ENCODE measurements at regions not wholly inside any gene's neighbourhood (a gene's known extent, or its start where the extent isn't known, plus 50 kb on each side); places are given as distances from the start of the nearest gene placed in this dataset.
"Not testable (repeated sequence)": the region's sequence is repeated elsewhere in the genome, so short reads cannot be mapped to it uniquely, and the experiment has no call there.

DNA sequence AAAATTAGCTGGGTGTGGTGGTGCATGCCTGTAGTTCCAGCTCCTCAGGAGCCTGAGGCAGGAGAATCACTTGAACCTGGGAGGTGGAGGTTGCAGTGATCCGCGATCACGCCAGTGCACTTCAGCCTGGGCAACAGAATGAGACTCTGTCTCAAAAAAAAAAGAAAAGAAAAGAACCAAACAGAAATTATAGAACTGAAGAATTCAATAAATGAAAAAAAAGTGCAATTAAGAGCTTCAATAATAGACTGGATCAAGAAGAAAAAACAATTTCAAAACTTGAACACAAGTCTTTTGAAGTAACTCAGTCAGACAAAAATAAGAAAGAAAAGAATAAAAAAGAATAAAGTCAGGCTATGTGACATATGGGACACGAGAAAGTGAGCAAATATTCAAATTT lies 175.8 kb upstream of the ZSWIM2 start:
- H2AK5ac ChIP-seq (ENCODE audit: insufficient read length, low read length): no peak overlapping the region
- WGBS (ENCODE audit: extremely low coverage, insufficient read length, low lambda C conversion rate): no CpG with 5 or more reads among the region's 4 CpGs
- H3K79me2 ChIP-seq (ENCODE audit: insufficient read depth, low read length): no peaks in the 10 kb centered on the region
- no peak overlapping the region for H2BK15ac ChIP-seq (ENCODE audit: low read depth, low read length)
- H3K23ac ChIP-seq (ENCODE audit: insufficient read length, low read depth, low read length): no peak overlapping the region
- no peak overlapping the region for H3T11ph ChIP-seq (ENCODE audit: low read length)
- Mint-ChIP-seq H3K27me3 (ENCODE audit: low read depth) (no peaks in the 10 kb centered on the region), H3K9me3 (peaks cover 4 to 8% of the 10 kb centered on the region in 2 experiments; a peak in 4 of 5 replicates), H3K27ac (no peak overlapping the region), H3K4me1 (no peaks in the 10 kb centered on the region), H3K36me3 (ENCODE audit: insufficient read depth in 1 of 3, low read depth in 3 of 3) (peaks cover 0 to 5% (median 5%) of the 10 kb centered on the region in 3 experiments; a peak in 3 of 7 replicates), H3K4me3 (no peak overlapping the region)
- no peak overlapping the region for H3K56ac ChIP-seq (ENCODE audit: insufficient read length, low read depth, low read length)
- H4K20me1 ChIP-seq (ENCODE audit: control insufficient read depth, insufficient read depth, insufficient read length): no peaks in the 10 kb centered on the region
- H3K4ac ChIP-seq (ENCODE audit: low read depth, low read length): no peak overlapping the region
- H2BK120ac ChIP-seq (ENCODE audit: low read depth, low read length, poor library complexity, severe bottlenecking): no peak overlapping the region
- H3K4me1 ChIP-seq (ENCODE audit: insufficient read depth, low read length): no peaks in the 10 kb centered on the region
- no peak overlapping the region for H3K18ac ChIP-seq (ENCODE audit: insufficient read length, low read depth, low read length)
- no peaks in the 10 kb centered on the region for H3K9me3 ChIP-seq (ENCODE audit: control insufficient read depth, low read depth, low read length)
- no peak overlapping the region for H4K8ac ChIP-seq (replicated peaks; ENCODE audit: insufficient read length, low read depth, low read length)
- no peaks in the 10 kb centered on the region for H3K23me2 ChIP-seq (ENCODE audit: insufficient read length, low read depth, low read length, poor library complexity, severe bottlenecking)
- no peak overlapping the region for H2BK12ac ChIP-seq (ENCODE audit: insufficient read length, low read depth, low read length)
- no peak overlapping the region for H4K5ac ChIP-seq (ENCODE audit: insufficient read length, low read depth, low read length)
- no peak overlapping the region for H3K9ac ChIP-seq (ENCODE audit: extremely low read depth, insufficient read length, low read length)
- H3K27ac ChIP-seq (ENCODE audit: insufficient read length, low read depth, low read length): no peak overlapping the region
- no peaks in the 10 kb centered on the region for H3K79me1 ChIP-seq (ENCODE audit: insufficient read depth, low read depth, low read length, poor library complexity, severe bottlenecking)
- TF ChIP-seq, protein P1, sequence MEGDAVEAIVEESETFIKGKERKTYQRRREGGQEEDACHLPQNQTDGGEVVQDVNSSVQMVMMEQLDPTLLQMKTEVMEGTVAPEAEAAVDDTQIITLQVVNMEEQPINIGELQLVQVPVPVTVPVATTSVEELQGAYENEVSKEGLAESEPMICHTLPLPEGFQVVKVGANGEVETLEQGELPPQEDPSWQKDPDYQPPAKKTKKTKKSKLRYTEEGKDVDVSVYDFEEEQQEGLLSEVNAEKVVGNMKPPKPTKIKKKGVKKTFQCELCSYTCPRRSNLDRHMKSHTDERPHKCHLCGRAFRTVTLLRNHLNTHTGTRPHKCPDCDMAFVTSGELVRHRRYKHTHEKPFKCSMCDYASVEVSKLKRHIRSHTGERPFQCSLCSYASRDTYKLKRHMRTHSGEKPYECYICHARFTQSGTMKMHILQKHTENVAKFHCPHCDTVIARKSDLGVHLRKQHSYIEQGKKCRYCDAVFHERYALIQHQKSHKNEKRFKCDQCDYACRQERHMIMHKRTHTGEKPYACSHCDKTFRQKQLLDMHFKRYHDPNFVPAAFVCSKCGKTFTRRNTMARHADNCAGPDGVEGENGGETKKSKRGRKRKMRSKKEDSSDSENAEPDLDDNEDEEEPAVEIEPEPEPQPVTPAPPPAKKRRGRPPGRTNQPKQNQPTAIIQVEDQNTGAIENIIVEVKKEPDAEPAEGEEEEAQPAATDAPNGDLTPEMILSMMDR (conservative IDR thresholded peaks at IDR 0.05): no peak
- no peak overlapping the region for H2BK5ac ChIP-seq (ENCODE audit: insufficient read length, low read length)
- H4K91ac ChIP-seq (ENCODE audit: insufficient read length, low read depth, low read length): no peak overlapping the region
- H3K27me3 ChIP-seq (ENCODE audit: insufficient read depth, low read length): no peaks in the 10 kb centered on the region
- H3K14ac ChIP-seq (ENCODE audit: insufficient read depth, low read length): no peak overlapping the region
- H2AFZ ChIP-seq (ENCODE audit: low read length): no peak overlapping the region
- no peak for DNase-seq
- no peak overlapping the region for H2BK20ac ChIP-seq (ENCODE audit: low read depth, low read length, poor library complexity, severe bottlenecking)
- no peak overlapping the region for H3K4me2 ChIP-seq (ENCODE audit: insufficient read depth, insufficient read length, low read length)

DNA sequence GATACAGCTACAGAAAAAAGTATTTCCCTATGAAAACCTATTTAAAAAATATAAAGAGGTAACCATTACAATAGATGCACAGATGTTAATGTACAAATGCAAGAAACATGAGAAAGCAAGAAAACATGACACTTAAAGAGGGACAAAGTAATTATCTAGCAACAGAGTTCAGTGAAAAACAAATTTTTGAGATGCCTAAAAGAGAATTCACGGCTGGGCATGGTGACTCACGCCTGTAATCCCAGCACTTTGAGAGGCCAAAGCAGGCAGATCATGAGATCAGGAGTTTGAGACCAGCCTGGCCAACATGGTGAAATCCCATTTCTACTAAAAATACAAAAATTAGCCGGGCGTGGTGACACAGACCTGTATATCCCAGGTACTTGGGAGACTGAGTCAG lies 175.0 kb upstream of the ZSWIM2 start:
- not testable (repeated sequence) for H2AFZ ChIP-seq (ENCODE audit: low read length); H3K79me1 ChIP-seq (ENCODE audit: insufficient read depth, low read depth, low read length, poor library complexity, severe bottlenecking); H3K27me3 Mint-ChIP-seq (ENCODE audit: low read depth); H3K56ac ChIP-seq (ENCODE audit: insufficient read length, low read depth, low read length); H4K20me1 ChIP-seq (ENCODE audit: control insufficient read depth, insufficient read depth, insufficient read length); H3K9ac ChIP-seq (ENCODE audit: extremely low read depth, insufficient read length, low read length); H3K23ac ChIP-seq (ENCODE audit: insufficient read length, low read depth, low read length); H2BK120ac ChIP-seq (ENCODE audit: low read depth, low read length, poor library complexity, severe bottlenecking); H3K18ac ChIP-seq (ENCODE audit: insufficient read length, low read depth, low read length); H4K8ac ChIP-seq (replicated peaks; ENCODE audit: insufficient read length, low read depth, low read length); H3K9me3 ChIP-seq (ENCODE audit: control insufficient read depth, low read depth, low read length); H3K27me3 ChIP-seq (ENCODE audit: insufficient read depth, low read length); H2BK5ac ChIP-seq (ENCODE audit: insufficient read length, low read length); H2AK5ac ChIP-seq (ENCODE audit: insufficient read length, low read length); H2BK20ac ChIP-seq (ENCODE audit: low read depth, low read length, poor library complexity, severe bottlenecking); H3K4me2 ChIP-seq (ENCODE audit: insufficient read depth, insufficient read length, low read length); H3K4ac ChIP-seq (ENCODE audit: low read depth, low read length); H3K4me3 Mint-ChIP-seq; H3K79me2 ChIP-seq (ENCODE audit: insufficient read depth, low read length); H2BK12ac ChIP-seq (ENCODE audit: insufficient read length, low read depth, low read length); DNase-seq; H4K91ac ChIP-seq (ENCODE audit: insufficient read length, low read depth, low read length); H3K27ac Mint-ChIP-seq; H3K9me3 Mint-ChIP-seq; H3K36me3 Mint-ChIP-seq (ENCODE audit: insufficient read depth in 1 of 3, low read depth in 3 of 3); H3K4me1 ChIP-seq (ENCODE audit: insufficient read depth, low read length); H3K4me1 Mint-ChIP-seq; H3K23me2 ChIP-seq (ENCODE audit: insufficient read length, low read depth, low read length, poor library complexity, severe bottlenecking); H3K27ac ChIP-seq (ENCODE audit: insufficient read length, low read depth, low read length); H3K14ac ChIP-seq (ENCODE audit: insufficient read depth, low read length); H3T11ph ChIP-seq (ENCODE audit: low read length); H2BK15ac ChIP-seq (ENCODE audit: low read depth, low read length); H4K5ac ChIP-seq (ENCODE audit: insufficient read length, low read depth, low read length)
- whole genome bisulfite sequencing (ENCODE audit: extremely low coverage, insufficient read length, low lambda C conversion rate): no CpG with 5 or more reads among the region's 4 CpGs
